IPS-NIHi11 (cell line): ENCODE measurements at regions not wholly inside any gene's neighbourhood (a gene's known extent, or its start where the extent isn't known, plus 50 kb on each side); places are given as distances from the start of the nearest gene placed in this dataset.

ENCODE experiments used
- DNase-seq: peaks from one replicate; pipeline ENCODE4 v3.0.0; 2012; ENCODE audit warnings: mixed read lengths, low spot score

- no peak for DNase-seq
Observed at GRCh38 chr1:5005171-5005570, 350.8 kb downstream of the AJAP1 start.

- DNase-seq = no peak
Observed at GRCh38 chr1:5002676-5003075, 348.3 kb downstream of the AJAP1 start.

GRCh38 chr1:5001466-5001865 is 347.1 kb downstream of the AJAP1 start:
- peak; percentile 50 for DNase-seq

DNA sequence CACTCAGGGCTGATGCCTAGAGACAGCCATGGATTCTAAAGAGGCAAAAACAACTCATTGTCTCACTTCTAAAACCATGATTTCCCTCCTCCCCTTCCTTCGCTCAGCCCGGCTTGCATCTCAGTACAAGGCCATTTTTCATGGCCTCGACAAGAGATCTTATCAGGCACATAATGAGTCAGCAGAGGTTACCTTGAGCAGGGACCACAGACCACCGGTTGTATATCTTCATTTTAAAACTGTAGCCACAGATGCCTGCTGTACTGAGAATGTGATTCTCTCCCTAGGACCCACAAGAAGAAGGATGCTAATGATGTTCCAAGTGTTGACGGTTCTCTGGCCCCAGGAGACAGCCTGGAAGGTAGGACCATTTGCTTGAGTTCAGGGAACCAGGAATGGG is 331.9 kb downstream of the AJAP1 start:
- DNase-seq = no peak

DNA sequence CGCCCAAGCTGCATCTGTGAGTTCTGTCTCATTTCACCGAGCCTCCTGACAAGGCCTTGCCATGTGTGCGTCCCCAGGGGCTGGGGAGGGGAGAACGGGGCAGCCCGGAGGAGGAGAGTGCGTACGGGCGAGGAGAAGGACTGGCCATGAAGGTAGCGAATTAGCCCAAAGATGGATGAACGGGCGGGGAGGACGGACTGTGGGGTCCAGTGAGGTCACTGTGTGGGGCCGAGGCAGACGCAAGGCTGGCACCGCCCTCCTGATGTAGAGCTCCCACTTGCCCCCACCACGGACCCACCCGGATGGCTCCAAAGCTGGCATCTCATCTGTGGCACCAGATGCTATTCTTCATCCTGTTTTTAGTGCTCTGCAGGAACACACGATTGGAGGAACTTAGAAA is 330.4 kb downstream of the AJAP1 start:
- DNase-seq = no peak

- no peak for DNase-seq
Observed at GRCh38 chr1:4980211-4980610, 325.8 kb downstream of the AJAP1 start.

DNA sequence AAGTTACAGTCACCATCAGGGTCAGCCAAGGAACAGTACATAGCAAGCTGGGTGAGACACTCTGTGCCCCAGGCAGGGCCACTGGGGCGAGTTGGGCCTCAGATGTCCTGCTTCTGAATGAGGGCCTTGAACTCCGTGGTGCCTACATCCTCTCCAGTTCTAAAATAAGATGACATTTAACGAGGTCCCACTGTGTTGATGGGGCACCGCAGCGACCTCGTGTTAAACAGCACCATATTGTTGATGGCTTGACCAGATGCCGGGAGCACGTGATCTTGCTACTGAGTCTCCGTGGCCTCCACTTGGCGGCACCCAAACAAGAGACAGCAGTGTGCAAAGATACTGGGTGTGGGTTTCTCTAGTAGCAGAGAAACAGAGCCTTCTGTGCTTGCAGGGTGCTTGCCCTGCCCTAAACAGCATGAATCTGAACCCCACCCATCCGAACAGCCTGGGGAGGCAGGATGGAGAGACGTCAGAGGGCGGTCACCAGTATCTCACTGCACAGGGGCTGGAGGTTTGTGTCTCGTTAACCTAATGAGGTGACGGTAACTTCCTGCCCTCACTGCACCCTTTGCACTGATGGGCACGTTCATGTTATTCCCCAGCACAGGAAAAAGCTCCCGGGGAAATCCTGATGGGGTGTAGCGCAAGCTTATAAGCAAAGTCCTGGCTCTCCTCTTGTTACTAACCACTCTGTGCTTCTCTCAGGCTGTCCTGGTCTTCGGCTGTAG is 324.4 kb downstream of the AJAP1 start:
- DNase-seq = no peak

- no peak for DNase-seq
Observed at GRCh38 chr1:4977701-4978100, 323.3 kb downstream of the AJAP1 start.

GRCh38 chr1:4976859-4977440 is 322.5 kb downstream of the AJAP1 start:
- DNase-seq = no peak

- no peak for DNase-seq
Observed at GRCh38 chr1:4975856-4976255, 321.4 kb downstream of the AJAP1 start.

- no peak for DNase-seq
Observed at GRCh38 chr1:4974981-4975685, 320.7 kb downstream of the AJAP1 start.

DNA sequence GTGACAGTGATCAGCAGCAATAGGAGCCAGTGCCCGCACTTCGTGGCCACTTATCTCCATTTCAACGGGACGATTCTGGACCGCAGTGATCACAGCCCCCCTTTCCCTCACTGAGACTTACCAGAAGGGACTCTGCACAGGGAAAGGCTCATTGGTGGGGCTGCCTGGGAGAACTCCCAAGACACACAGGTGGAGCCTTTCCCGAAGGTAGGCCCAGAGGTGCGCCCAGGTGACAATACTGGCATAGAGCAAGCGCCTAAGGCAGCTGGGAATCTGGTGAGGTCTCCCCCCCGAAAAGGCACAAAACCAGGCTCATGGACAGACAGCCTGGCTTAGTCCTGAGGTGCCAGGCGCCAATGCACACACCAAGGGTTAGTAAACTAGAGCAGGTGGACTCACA is 318.9 kb downstream of the AJAP1 start:
- no peak for DNase-seq

DNA sequence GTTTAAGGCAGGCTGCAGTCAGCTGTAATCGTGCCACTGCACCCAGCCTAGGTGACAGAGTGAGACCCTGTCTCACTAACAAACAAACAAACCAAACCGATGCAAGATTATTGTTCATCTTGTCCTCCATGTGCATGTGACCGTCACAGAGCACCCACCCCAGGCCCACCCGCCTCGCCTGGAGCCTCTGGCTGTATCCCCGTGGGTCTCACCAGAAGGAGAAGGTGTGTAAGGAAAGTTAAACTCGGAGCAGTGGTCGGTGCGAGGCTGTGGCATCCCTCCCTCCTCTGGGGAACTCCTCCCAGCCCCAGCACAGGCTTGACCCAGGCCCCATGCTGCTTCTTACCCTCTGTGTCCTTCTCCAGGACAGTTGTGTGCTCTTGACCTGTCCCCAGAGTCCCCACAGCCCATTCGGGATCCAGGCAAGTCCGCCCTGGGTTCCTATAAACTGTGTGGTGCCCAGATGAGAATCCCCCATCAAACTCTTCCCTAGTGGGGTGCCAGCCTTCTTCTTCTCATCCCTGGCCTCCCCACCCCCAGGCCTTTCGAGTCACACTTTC is 318.4 kb downstream of the AJAP1 start:
- no peak for DNase-seq

- DNase-seq = no peak
Observed at GRCh38 chr1:4971666-4972065, 317.3 kb downstream of the AJAP1 start.

GRCh38 chr1:4970532-4970931 is 316.1 kb downstream of the AJAP1 start:
- DNase-seq = no peak

- DNase-seq = no peak
Observed at GRCh38 chr1:4969556-4970129, 315.2 kb downstream of the AJAP1 start.

GRCh38 chr1:4965346-4966075 is 311.1 kb downstream of the AJAP1 start:
- peak; percentile 30 for DNase-seq

DNA sequence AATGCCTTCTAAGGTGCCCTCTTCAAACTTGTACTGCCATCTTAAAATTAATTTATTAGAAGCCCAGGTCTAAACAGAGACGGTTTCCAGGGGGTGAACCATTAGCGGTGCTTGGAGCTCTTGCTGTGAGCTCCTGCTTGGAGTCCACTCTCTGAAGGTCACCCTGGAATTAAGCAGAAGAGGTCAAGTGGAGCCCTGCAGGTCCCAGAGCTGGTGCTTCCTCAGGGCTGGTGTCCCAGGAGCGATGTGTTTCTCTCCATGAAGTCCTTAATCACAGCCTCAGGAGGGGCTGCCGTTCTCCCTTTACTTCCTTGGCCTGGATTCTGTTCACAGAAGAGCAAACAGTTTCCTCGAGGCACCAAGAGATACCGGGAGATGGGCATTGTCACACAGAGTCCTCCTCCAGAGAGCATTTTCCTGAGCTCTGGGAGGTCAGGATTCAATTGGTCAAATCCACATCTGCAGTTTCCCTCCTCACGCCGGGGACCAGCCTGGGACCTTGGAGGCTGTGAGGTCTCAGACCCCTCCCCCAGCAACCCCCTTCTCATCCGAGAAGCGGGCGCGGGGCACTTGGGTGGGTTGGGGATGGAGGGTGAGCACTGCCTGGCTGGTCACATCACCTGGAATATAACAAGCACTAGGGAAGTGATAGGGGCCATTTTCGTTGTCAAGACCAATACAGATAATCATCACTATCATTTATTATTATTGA is 310.4 kb downstream of the AJAP1 start:
- no peak for DNase-seq

DNA sequence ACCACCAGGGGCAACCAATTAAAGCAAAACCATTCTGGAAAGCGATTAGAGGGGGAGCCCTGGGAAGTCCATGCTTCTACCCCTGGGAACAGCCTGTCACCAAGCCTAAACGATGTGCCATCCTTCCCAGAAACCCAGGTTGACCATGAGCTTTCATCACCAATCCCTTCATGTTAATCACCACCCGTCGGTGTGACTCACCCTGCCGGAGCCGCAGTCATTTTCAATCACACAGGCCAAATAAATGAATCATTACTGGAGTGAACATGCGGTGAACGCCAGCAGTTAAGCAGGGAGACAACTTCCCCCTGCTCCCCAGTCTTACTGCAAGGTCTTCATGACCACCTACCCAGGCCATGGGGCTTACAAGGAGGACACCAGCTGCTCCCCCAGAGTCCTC is 308.8 kb downstream of the AJAP1 start:
- DNase-seq = no peak

- no peak for DNase-seq
Observed at GRCh38 chr1:4962836-4963235, 308.4 kb downstream of the AJAP1 start.

- no peak for DNase-seq
Observed at GRCh38 chr1:4961935-4962645, 307.7 kb downstream of the AJAP1 start.
